B cell (primary cell): ENCODE measurements at regions not wholly inside any gene's neighbourhood (a gene's known extent, or its start where the extent isn't known, plus 50 kb on each side); places are given as distances from the start of the nearest gene placed in this dataset.

ENCODE experiments used
- ATAC-seq: fragments of 200-7000 bp; cut with Tn5 transposase; one replicate; pipeline ENCODE4 v1.10.0; 2021; ENCODE audit warnings: low read depth, mild to moderate bottlenecking, moderate number of reproducible peaks, moderate library complexity
- CTCF ChIA-PET: fragments of 350-600 bp; sonication (Branson Sonifier 250); formaldehyde crosslinking; loops from one replicate; lab custom pipeline; 2021; ENCODE audit warnings: antibody characterized with exemption, inconsistent platforms; lab: Charles Lee
- POLR2A ChIA-PET: fragments of 350-600 bp; sonication (Branson Sonifier 250); formaldehyde crosslinking; loops from one replicate; lab custom pipeline; 2021; ENCODE audit warnings: antibody characterized with exemption; lab: Charles Lee
- DNase-seq: peaks from one replicate; pipeline ENCODE4 v3.0.0; 2013
- H2AFZ ChIP-seq: 2 replicates; pipeline ENCODE4 v1.6.1; 2012; ENCODE audit warnings: mild to moderate bottlenecking, low read depth, low read length; ENCODE audit not compliant: insufficient read depth, poor library complexity, severe bottlenecking
- H3K27ac ChIP-seq, 2 donors: 1 replicate in 1 of 2; 2 replicates in 1 of 2; pipeline ENCODE4 v1.5.1; 2012 to 2013; ENCODE audit warnings: low read length in 2 of 2, mild to moderate bottlenecking in 2 of 2, moderate library complexity in 1 of 2
- H3K27me3 ChIP-seq, 4 experiments: fragments of 200-600 bp in 1 of 4; sonication (generic) in 1 of 4; replicated peaks in 1 of 4; 1 replicate in 2 of 4; 2 replicates in 2 of 4; pipeline versions ENCODE4 v1.6.1 to v1.7.0; 2013 to 2016; ENCODE audit warnings: low read length in 3 of 4, mild to moderate bottlenecking in 2 of 4, mixed read lengths in 1 of 4, moderate library complexity in 1 of 4; ENCODE audit not compliant: insufficient read depth in 4 of 4, control insufficient read depth in 3 of 4; ENCODE audit errors: control extremely low read depth in 1 of 4
- H3K36me3 ChIP-seq, 2 experiments: replicated peaks in 1 of 2; 1 replicate in 1 of 2; 2 replicates in 1 of 2; pipeline versions ENCODE4 v1.6.1 to v1.7.1; 2013; ENCODE audit warnings: low read length in 1 of 2; ENCODE audit not compliant: insufficient read depth in 2 of 2, control insufficient read depth in 1 of 2; ENCODE audit errors: control extremely low read depth in 1 of 2, extremely low read depth in 1 of 2
- H3K4me1 ChIP-seq, 2 donors: fragments of 200-600 bp in 1 of 2; sonication (generic) in 1 of 2; 1 replicate in 1 of 2; 2 replicates in 1 of 2; pipeline versions ENCODE4 v1.5.1 to v1.6.1; 2013 to 2017; ENCODE audit warnings: low read length in 2 of 2; ENCODE audit not compliant: control insufficient read depth in 2 of 2, insufficient read depth in 2 of 2
- H3K4me2 ChIP-seq: replicated peaks from 2 replicates; pipeline ENCODE3; 2012; ENCODE audit warnings: mild to moderate bottlenecking, low read depth, low read length; ENCODE audit not compliant: poor library complexity, severe bottlenecking
- H3K4me3 ChIP-seq, 5 experiments: fragments of 200-600 bp in 1 of 5; sonication (generic) in 1 of 5; 1 replicate in 3 of 5; 2 replicates in 2 of 5; pipeline versions ENCODE4 v1.5.1 to v1.7.0; 2011 to 2016; ENCODE audit warnings: low read length in 4 of 5, mild to moderate bottlenecking in 4 of 5, low read depth in 2 of 5, control low read depth in 1 of 5, moderate library complexity in 1 of 5; ENCODE audit not compliant: insufficient read depth in 1 of 5; ENCODE audit errors: control extremely low read depth in 1 of 5, extremely low read depth in 1 of 5
- H3K79me2 ChIP-seq: fragments of 200-600 bp; sonication (generic); one replicate; pipeline ENCODE4 v1.6.0; 2016; ENCODE audit warnings: low read length; ENCODE audit not compliant: control insufficient read depth, insufficient read depth
- H3K9ac ChIP-seq: fragments of 200-600 bp; sonication (generic); 2 replicates; pipeline ENCODE4 v1.6.1; 2017; ENCODE audit warnings: mild to moderate bottlenecking, low read length, moderate library complexity
- H3K9me3 ChIP-seq, 3 donors: one replicate each; pipeline versions ENCODE4 v1.6.1 to v1.7.1; 2013; ENCODE audit warnings: low read length in 2 of 3; ENCODE audit not compliant: control insufficient read depth in 2 of 3, insufficient read depth in 1 of 3; ENCODE audit errors: control extremely low read depth in 1 of 3
- H4K20me1 ChIP-seq: 2 replicates; pipeline ENCODE4 v1.6.0; 2012; ENCODE audit warnings: mild to moderate bottlenecking, low read length; ENCODE audit not compliant: insufficient read depth, control insufficient read depth, poor library complexity, severe bottlenecking
- H3K27ac Mint-ChIP-seq: one replicate; pipeline ENCODE4 v1.8.0; 2021; ENCODE audit warnings: mixed read lengths
- H3K27me3 Mint-ChIP-seq: one replicate; pipeline ENCODE4 v1.8.0; 2021; ENCODE audit warnings: mixed read lengths
- H3K4me1 Mint-ChIP-seq: one replicate; pipeline ENCODE4 v1.8.0; 2021; ENCODE audit warnings: mixed read lengths
- H3K4me3 Mint-ChIP-seq: one replicate; pipeline ENCODE4 v1.8.0; 2021; ENCODE audit warnings: mixed read lengths
- H3K9me3 Mint-ChIP-seq: one replicate; pipeline ENCODE4 v1.8.0; 2022; ENCODE audit warnings: mixed read lengths; ENCODE audit not compliant: insufficient read depth
- EZH2 ChIP-seq: IDR thresholded peaks from 2 replicates; pipeline ENCODE4 v1.6.1; 2012; ENCODE audit warnings: borderline replicate concordance, low read depth, mild to moderate bottlenecking, moderate library complexity, low read length; ENCODE audit not compliant: insufficient read depth, poor library complexity, severe bottlenecking
- WGBS: methylation state at CpG from one replicate; pipeline ENCODE4 v1.1.5; 2013; ENCODE audit warnings: missing lambda C conversion rate; ENCODE audit not compliant: insufficient coverage; 5-methylcytosine and 5-hydroxymethylcytosine counted together
- intact Hi-C: fragments of 100-400 bp; cut with micrococcal nuclease; formaldehyde crosslinking; loops from one replicate; pipeline ENCODE4 v1.10.0; 2022
- TF ChIP-seq, protein P1 (sequence below): fragments of 200-600 bp; IDR thresholded peaks from one replicate; pipeline ENCODE4 v1.8.0; 2022; ENCODE audit warnings: antibody characterized with exemption, mild to moderate bottlenecking

GRCh38 chr1:59156526-59157199 is 140.2 kb upstream of the FGGY start:
- no peaks in the 10 kb centered on the region for H3K27me3 ChIP-seq
- ATAC-seq (no peak), DNase-seq (no peak)
- TF ChIP-seq, protein P1, sequence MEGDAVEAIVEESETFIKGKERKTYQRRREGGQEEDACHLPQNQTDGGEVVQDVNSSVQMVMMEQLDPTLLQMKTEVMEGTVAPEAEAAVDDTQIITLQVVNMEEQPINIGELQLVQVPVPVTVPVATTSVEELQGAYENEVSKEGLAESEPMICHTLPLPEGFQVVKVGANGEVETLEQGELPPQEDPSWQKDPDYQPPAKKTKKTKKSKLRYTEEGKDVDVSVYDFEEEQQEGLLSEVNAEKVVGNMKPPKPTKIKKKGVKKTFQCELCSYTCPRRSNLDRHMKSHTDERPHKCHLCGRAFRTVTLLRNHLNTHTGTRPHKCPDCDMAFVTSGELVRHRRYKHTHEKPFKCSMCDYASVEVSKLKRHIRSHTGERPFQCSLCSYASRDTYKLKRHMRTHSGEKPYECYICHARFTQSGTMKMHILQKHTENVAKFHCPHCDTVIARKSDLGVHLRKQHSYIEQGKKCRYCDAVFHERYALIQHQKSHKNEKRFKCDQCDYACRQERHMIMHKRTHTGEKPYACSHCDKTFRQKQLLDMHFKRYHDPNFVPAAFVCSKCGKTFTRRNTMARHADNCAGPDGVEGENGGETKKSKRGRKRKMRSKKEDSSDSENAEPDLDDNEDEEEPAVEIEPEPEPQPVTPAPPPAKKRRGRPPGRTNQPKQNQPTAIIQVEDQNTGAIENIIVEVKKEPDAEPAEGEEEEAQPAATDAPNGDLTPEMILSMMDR: no peak
- no peak for TF ChIP-seq EZH2
- H3K27ac ChIP-seq: no peak overlapping the region
- H3K4me1 ChIP-seq: no peaks in the 10 kb centered on the region
- Mint-ChIP-seq H3K4me3 (no peak overlapping the region), H3K27me3 (no peaks in the 10 kb centered on the region), H3K4me1 (peaks cover 5% of the 10 kb centered on the region), H3K9me3 (peaks cover 3% of the 10 kb centered on the region), H3K27ac (no peak overlapping the region)
- no peaks in the 10 kb centered on the region for H3K36me3 ChIP-seq
- no peak overlapping the region for H3K4me2 ChIP-seq
- H3K9me3 ChIP-seq: peaks cover 0 to 7% (median 4%) of the 10 kb centered on the region in 3 donors
- ChIA-PET CTCF (no interaction called here), POLR2A (no interaction called here)
- H2AFZ ChIP-seq: no peak overlapping the region
- intact Hi-C loops: no loop called here
- H3K9ac ChIP-seq: no peak overlapping the region
- no peaks in the 10 kb centered on the region for H4K20me1 ChIP-seq
- H3K79me2 ChIP-seq: no peaks in the 10 kb centered on the region
- H3K4me3 ChIP-seq: no peak overlapping the region
- 88% methylated on average over 5 of the region's 7 CpGs for WGBS

DNA sequence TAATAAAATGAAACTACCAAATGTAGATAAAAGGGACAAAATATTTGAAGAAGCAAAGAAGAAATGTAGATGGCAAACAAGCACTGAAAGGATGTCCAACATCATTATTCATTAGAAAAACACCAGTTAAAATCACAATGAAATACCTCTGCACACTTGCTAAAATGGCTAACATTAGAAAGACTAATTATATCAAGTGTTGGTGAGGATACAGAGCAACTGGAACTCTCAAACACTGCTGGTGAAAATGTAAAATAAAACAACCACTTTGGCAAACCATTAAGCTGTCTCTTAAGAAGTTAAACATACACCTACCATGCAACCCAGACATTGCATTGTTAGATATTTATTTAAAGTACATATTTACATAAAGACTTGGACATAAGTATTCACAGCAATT is 138.6 kb upstream of the FGGY start:
- H3K9ac ChIP-seq: no peak overlapping the region
- intact Hi-C loops: no loop called here
- H3K36me3 ChIP-seq: no peaks in the 10 kb centered on the region
- Mint-ChIP-seq H3K27me3 (peaks cover 3% of the 10 kb centered on the region), H3K9me3 (peaks cover 3% of the 10 kb centered on the region), H3K27ac (no peak overlapping the region), H3K4me3 (no peak overlapping the region), H3K4me1 (no peaks in the 10 kb centered on the region)
- H4K20me1 ChIP-seq: no peaks in the 10 kb centered on the region
- no peak overlapping the region for H3K4me2 ChIP-seq
- no peaks in the 10 kb centered on the region for H3K4me1 ChIP-seq
- ChIA-PET POLR2A (no interaction called here), CTCF (no interaction called here)
- H3K27me3 ChIP-seq: no peaks in the 10 kb centered on the region
- DNase-seq (no peak), ATAC-seq (no peak)
- H3K27ac ChIP-seq: no peak overlapping the region
- no peak overlapping the region for H2AFZ ChIP-seq
- H3K79me2 ChIP-seq: no peaks in the 10 kb centered on the region
- no peak overlapping the region for H3K4me3 ChIP-seq
- TF ChIP-seq, protein P1: no peak
- TF ChIP-seq EZH2: no peak
- H3K9me3 ChIP-seq: peaks cover 0 to 7% (median 4%) of the 10 kb centered on the region in 3 donors
